HG02610 (cell line): ENCODE measurements at regions not wholly inside any gene's neighbourhood (a gene's known extent, or its start where the extent isn't known, plus 50 kb on each side); places are given as distances from the start of the nearest gene placed in this dataset.
A peak's percentile ranks its signal among the peaks of the same experiment; 100 is the strongest.
"Not testable (repeated sequence)": the region's sequence is repeated elsewhere in the genome, so short reads cannot be mapped to it uniquely, and the experiment has no call there.

ENCODE experiments used
- ATAC-seq: cut with Tn5 transposase; IDR thresholded peaks from one replicate; pipeline ENCODE4 v1.9.1; 2021; ENCODE audit warnings: mild to moderate bottlenecking, moderate library complexity; ENCODE audit not compliant: unreplicated experiment

GRCh38 chr1:238950017-238950416 is 436.4 kb upstream of the CHRM3 start:
- ATAC-seq, result no peak

- no peak for ATAC-seq
Measured at GRCh38 chr1:238944028-238944427, 442.3 kb upstream of the CHRM3 start.

- no peak for ATAC-seq
Measured at GRCh38 chr1:238927899-238928298, 458.5 kb upstream of the CHRM3 start.

GRCh38 chr1:238916828-238917227 is 469.5 kb upstream of the CHRM3 start:
- ATAC-seq, result no peak

- no peak for ATAC-seq
Measured at GRCh38 chr1:238914346-238914745, 472.0 kb upstream of the CHRM3 start.

- ATAC-seq, result no peak
Measured at GRCh38 chr1:238913210-238913609, 473.2 kb upstream of the CHRM3 start.

GRCh38 chr1:238912148-238912547 is 474.2 kb upstream of the CHRM3 start:
- no peak for ATAC-seq

GRCh38 chr1:238902752-238903151 is 483.6 kb upstream of the CHRM3 start:
- not testable (repeated sequence) for ATAC-seq

GRCh38 chr1:238900334-238900865 is 486.0 kb upstream of the CHRM3 start:
- ATAC-seq, result no peak

- ATAC-seq, result no peak
Measured at GRCh38 chr1:238898856-238899255, 487.5 kb upstream of the CHRM3 start.

- no peak for ATAC-seq
Measured at GRCh38 chr1:238895911-238896310, 490.5 kb upstream of the CHRM3 start.

GRCh38 chr1:238892612-238893011 is 493.8 kb upstream of the CHRM3 start:
- ATAC-seq, result no peak

- ATAC-seq, result no peak
Measured at GRCh38 chr1:238861342-238862066, 524.9 kb upstream of the CHRM3 start.

GRCh38 chr1:238833919-238834318 is 552.4 kb upstream of the CHRM3 start:
- no peak for ATAC-seq

GRCh38 chr1:238832106-238832505 is 554.3 kb upstream of the CHRM3 start:
- no peak for ATAC-seq

GRCh38 chr1:238830036-238830611 is 556.2 kb upstream of the CHRM3 start:
- no peak for ATAC-seq

- no peak for ATAC-seq
Measured at GRCh38 chr1:238826891-238827290, 559.5 kb upstream of the CHRM3 start.

- peak; percentile 61 for ATAC-seq
Measured at GRCh38 chr1:238823416-238823815, 563.0 kb upstream of the CHRM3 start.

- no peak for ATAC-seq
Measured at GRCh38 chr1:238811211-238811879, 575.0 kb upstream of the CHRM3 start.

- ATAC-seq, result no peak
Measured at GRCh38 chr1:238790882-238791281, 595.5 kb upstream of the CHRM3 start.

GRCh38 chr1:238789916-238790667 is 596.3 kb upstream of the CHRM3 start:
- ATAC-seq, result no peak
